ENCODE measurements at regions not wholly inside any gene's neighbourhood (a gene's known extent, or its start where the extent isn't known, plus 50 kb on each side); places are given as distances from the start of the nearest gene placed in this dataset.
"Not testable (repeated sequence)": the region's sequence is repeated elsewhere in the genome, so short reads cannot be mapped to it uniquely, and the experiment has no call there.

- H3K27ac ChIP-seq (ENCODE audit: extremely low read length, insufficient read depth, low read length); ATAC-seq; H4K20me1 ChIP-seq (ENCODE audit: insufficient read depth, low read length); DNase-seq (ENCODE audit: low spot score); CTCF ChIA-PET (ENCODE audit: low intra/inter-chr PET ratio, low total read pairs); H3K36me3 ChIP-seq (replicated peaks in 1 of 2; ENCODE audit: control insufficient read depth in 1 of 2, insufficient read depth in 2 of 2, low read length in 2 of 2); H3K4me3 ChIP-seq (replicated peaks in 1 of 3; ENCODE audit: insufficient read depth in 1 of 3, low read depth in 2 of 3, low read length in 3 of 3); H3K4me2 ChIP-seq (ENCODE audit: low read depth, low read length); H3K9ac ChIP-seq (ENCODE audit: insufficient read depth, low read depth, low read length); FAIRE-seq; POLR2A ChIA-PET; H3K4me1 ChIP-seq (ENCODE audit: insufficient read depth, low read length); H3K79me2 ChIP-seq (ENCODE audit: insufficient read depth, low read length); H2AFZ ChIP-seq (ENCODE audit: low read length); H3K9me3 ChIP-seq (ENCODE audit: low read length); BruUV-seq (replicated peaks): not testable (repeated sequence)
- intact Hi-C loops (cut with micrococcal nuclease; ENCODE audit: unreplicated experiment): loop anchor here (5.0 kb wide), 1 partner anchor 751 kb away; no protein-coding TSS in a partner anchor
- peaks cover 5 to 20% of the 10 kb centered on the region in 2 experiments; a peak in 2 of 5 replicates for H3K27me3 ChIP-seq (ENCODE audit: control insufficient read depth in 1 of 2, insufficient read depth in 2 of 2, low read length in 2 of 2)
- WGBS (ENCODE audit: low lambda C conversion rate): 5% methylated on average over 4 of the region's 4 CpGs
- peak; percentile 75 for TF ChIP-seq MNT (IDR thresholded peaks at IDR 0.05)
- in situ Hi-C loops (cut with HindIII; ENCODE audit: extremely low pct_ligation_motif_present, low pct_unique_long_range_greater_than_20kb): loop anchor here (5.0 kb wide), 1 partner anchor 236 kb away; no protein-coding TSS in a partner anchor
Measured at GRCh38 chr1:181186133-181186532, 97.6 kb downstream of the IER5 start.

- Histone ChIP-seq H3K4me2 (ENCODE audit: low read depth, low read length) (no peak overlapping the region), H3K27me3 (ENCODE audit: control insufficient read depth in 1 of 2, insufficient read depth in 2 of 2, low read length in 2 of 2) (peaks cover 3 to 20% of the 10 kb centered on the region in 2 experiments; a peak in 2 of 5 replicates), H3K27ac (ENCODE audit: extremely low read length, insufficient read depth, low read length) (no peak overlapping the region), H3K4me3 (replicated peaks in 1 of 3; ENCODE audit: insufficient read depth in 1 of 3, low read depth in 2 of 3, low read length in 3 of 3) (no peak overlapping the region), H3K36me3 (replicated peaks in 1 of 2; ENCODE audit: control insufficient read depth in 1 of 2, insufficient read depth in 2 of 2, low read length in 2 of 2) (no peaks in the 10 kb centered on the region), H3K4me1 (ENCODE audit: insufficient read depth, low read length) (peaks cover 5% of the 10 kb centered on the region; the same call in 1 of the 2 replicates), H2AFZ (ENCODE audit: low read length) (no peak overlapping the region), H4K20me1 (ENCODE audit: insufficient read depth, low read length) (no peaks in the 10 kb centered on the region), H3K9me3 (ENCODE audit: low read length) (no peaks in the 10 kb centered on the region), H3K9ac (ENCODE audit: insufficient read depth, low read depth, low read length) (no peak overlapping the region), H3K79me2 (ENCODE audit: insufficient read depth, low read length) (no peaks in the 10 kb centered on the region)
- ATAC-seq (no peak), FAIRE-seq (no peak), DNase-seq (ENCODE audit: low spot score) (no peak)
- 3% methylated on average over 6 of the region's 7 CpGs for WGBS (ENCODE audit: low lambda C conversion rate)
- in situ Hi-C loops (cut with HindIII; ENCODE audit: extremely low pct_ligation_motif_present, low pct_unique_long_range_greater_than_20kb) (loop anchor here (5.0 kb wide), 1 partner anchor 235 kb away; no protein-coding TSS in a partner anchor), intact Hi-C loops (cut with micrococcal nuclease; ENCODE audit: unreplicated experiment) (loop anchor here (5.0 kb wide), 1 partner anchor 750 kb away; no protein-coding TSS in a partner anchor)
- POLR2A ChIA-PET: no interaction called here
- BruUV-seq (replicated peaks): no TSS peak
- CTCF ChIA-PET (ENCODE audit: low intra/inter-chr PET ratio, low total read pairs): interaction anchor here (1.4 kb wide), 1 partner anchor 237 kb away, joined by 6 read pairs; no protein-coding TSS in a partner anchor
- no peak for TF ChIP-seq CREM (IDR thresholded peaks at IDR 0.05)
- no peak for TF ChIP-seq CREM (CRISPR knock-in tag; IDR thresholded peaks at IDR 0.05)
- no peak for TF ChIP-seq ZNF737 (CRISPR knock-in tag; IDR thresholded peaks at IDR 0.05; ENCODE audit: borderline replicate concordance)
- no peak for TF ChIP-seq ZNF280D (CRISPR knock-in tag; IDR thresholded peaks at IDR 0.05)
- no peak for TF ChIP-seq ZFP91 (CRISPR knock-in tag; IDR thresholded peaks at IDR 0.05; ENCODE audit: borderline replicate concordance)
- TF ChIP-seq ZMYM3 (CRISPR knock-in tag; IDR thresholded peaks at IDR 0.05): no peak
- no peak for TF ChIP-seq KDM1A (CRISPR knock-in tag; IDR thresholded peaks at IDR 0.05)
- TF ChIP-seq, protein P1, sequence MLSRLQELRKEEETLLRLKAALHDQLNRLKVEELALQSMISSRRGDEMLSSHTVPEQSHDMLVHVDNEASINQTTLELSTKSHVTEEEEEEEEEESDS (CRISPR knock-in tag; IDR thresholded peaks at IDR 0.05; ENCODE audit: borderline replicate concordance): no peak
- no peak for TF ChIP-seq FOXJ3 (CRISPR knock-in tag; IDR thresholded peaks at IDR 0.05; ENCODE audit: borderline replicate concordance)
Measured at GRCh38 chr1:181187337-181188126, 99.0 kb downstream of the IER5 start.
